ENCODE measurements at regions not wholly inside any gene's neighbourhood (a gene's known extent, or its start where the extent isn't known, plus 50 kb on each side); places are given as distances from the start of the nearest gene placed in this dataset.

GRCh38 chr1:30475201-30475600 is 248.2 kb downstream of the MATN1 start:
- TF ChIP-seq CTCF (optimal IDR thresholded peaks at IDR 0.05 in 1 of 3, IDR thresholded peaks at IDR 0.05 in 1 of 3, conservative IDR thresholded peaks at IDR 0.05 in 1 of 3; ENCODE audit: extremely low read depth in 1 of 3, insufficient read depth in 2 of 3, low read length in 3 of 3) (no peak), EZH2 (IDR thresholded peaks at IDR 0.05; ENCODE audit: low read length) (no peak)

Data from keratinocyte (primary cell).